ENCODE measurements at regions not wholly inside any gene's neighbourhood (a gene's known extent, or its start where the extent isn't known, plus 50 kb on each side); places are given as distances from the start of the nearest gene placed in this dataset.

DNA sequence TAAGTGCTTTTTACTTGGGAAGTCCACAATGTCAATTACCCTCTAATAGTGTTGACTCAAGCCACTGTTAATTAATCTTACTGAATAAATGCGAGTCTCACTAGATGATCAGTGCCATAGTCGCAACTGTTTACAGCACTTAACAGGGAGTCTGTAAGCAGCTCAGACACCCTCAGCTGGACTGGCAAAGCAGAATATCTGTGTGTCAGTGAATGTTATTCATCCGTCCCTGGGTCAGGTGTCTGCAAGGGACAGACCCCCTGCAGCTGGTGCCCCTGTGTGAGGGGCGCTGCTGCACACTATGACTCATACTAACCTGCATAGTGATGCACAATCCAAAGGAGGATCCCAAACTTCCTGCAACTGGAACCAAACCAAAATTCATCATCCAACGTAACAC, 306.5 kb downstream of the HHIPL2 start:
- TF ChIP-seq, protein P1, sequence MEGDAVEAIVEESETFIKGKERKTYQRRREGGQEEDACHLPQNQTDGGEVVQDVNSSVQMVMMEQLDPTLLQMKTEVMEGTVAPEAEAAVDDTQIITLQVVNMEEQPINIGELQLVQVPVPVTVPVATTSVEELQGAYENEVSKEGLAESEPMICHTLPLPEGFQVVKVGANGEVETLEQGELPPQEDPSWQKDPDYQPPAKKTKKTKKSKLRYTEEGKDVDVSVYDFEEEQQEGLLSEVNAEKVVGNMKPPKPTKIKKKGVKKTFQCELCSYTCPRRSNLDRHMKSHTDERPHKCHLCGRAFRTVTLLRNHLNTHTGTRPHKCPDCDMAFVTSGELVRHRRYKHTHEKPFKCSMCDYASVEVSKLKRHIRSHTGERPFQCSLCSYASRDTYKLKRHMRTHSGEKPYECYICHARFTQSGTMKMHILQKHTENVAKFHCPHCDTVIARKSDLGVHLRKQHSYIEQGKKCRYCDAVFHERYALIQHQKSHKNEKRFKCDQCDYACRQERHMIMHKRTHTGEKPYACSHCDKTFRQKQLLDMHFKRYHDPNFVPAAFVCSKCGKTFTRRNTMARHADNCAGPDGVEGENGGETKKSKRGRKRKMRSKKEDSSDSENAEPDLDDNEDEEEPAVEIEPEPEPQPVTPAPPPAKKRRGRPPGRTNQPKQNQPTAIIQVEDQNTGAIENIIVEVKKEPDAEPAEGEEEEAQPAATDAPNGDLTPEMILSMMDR (IDR thresholded peaks at IDR 0.05; ENCODE audit: unreplicated experiment) = no peak
- Mint-ChIP-seq H3K27ac (no peak overlapping the region), H3K27me3 (peaks cover 34% of the 10 kb centered on the region), H3K4me1 (ENCODE audit: low read depth) (peaks cover 25% of the 10 kb centered on the region), H3K9me3 (ENCODE audit: low read depth) (no peaks in the 10 kb centered on the region), H3K36me3 (ENCODE audit: insufficient read depth) (no peaks in the 10 kb centered on the region), H3K4me3 (ENCODE audit: low read depth) (no peak overlapping the region)
- DNase-seq (ENCODE audit: low spot score, unreplicated experiment) = no peak

DNA sequence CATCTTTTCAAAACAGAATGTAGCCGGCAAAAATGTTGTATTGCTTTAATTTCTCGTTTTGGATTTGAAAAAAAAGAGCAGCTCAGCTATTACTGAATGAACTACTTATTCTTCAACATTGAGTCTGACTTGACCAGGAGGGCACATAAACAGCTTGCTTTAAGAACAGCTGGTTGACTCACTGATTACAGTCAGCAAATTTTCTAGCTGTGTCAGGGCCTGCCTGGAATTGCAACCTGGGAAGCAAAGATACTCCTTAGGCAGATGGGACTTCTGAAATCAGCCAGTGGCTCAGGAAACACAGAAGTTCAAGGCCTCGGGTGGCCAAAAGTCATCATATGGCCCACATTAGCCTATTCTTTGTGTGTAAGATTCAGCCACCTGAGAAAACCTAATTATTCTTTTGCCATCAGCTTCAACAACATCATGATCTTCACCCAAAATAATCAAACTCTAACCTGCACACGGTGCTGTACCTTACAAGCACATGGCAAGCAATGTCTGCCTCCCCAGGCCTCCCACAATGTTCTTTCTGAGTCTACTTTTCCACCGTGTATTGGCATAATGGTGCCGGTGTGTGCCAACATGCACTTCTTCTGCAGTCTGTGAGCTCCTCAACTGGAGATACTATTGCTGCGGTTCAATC, 307.2 kb downstream of the HHIPL2 start:
- TF ChIP-seq, protein P1 (IDR thresholded peaks at IDR 0.05; ENCODE audit: unreplicated experiment) = no peak
- H3K4me3 Mint-ChIP-seq (ENCODE audit: low read depth) = no peak overlapping the region
- H3K27me3 Mint-ChIP-seq = peaks cover 34% of the 10 kb centered on the region
- DNase-seq (ENCODE audit: low spot score, unreplicated experiment) = no peak
- no peaks in the 10 kb centered on the region for H3K36me3 Mint-ChIP-seq (ENCODE audit: insufficient read depth)
- peaks cover 24% of the 10 kb centered on the region for H3K4me1 Mint-ChIP-seq (ENCODE audit: low read depth)
- H3K9me3 Mint-ChIP-seq (ENCODE audit: low read depth) = no peaks in the 10 kb centered on the region
- peak overlapping the region; percentile 1 for H3K27ac Mint-ChIP-seq

DNA sequence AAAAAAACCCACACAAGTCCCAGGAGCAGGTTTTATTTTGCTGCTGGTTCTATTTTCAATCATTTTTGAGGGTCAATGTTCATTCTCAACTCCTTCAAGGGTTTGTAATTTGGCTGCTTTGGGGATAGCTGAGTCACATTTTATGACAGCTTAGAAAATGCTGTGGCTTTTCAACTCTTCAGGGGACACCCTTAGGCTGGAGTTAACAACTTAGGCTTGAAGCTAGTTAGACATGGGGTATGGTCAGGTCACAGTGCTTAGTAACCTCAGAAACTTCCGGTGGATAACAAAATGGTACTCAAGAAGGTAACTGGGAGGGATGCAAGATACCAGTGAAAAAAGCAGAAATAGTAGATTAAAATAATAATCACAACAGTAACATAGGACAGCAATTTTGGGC, 308.8 kb downstream of the HHIPL2 start:
- Mint-ChIP-seq H3K36me3 (ENCODE audit: insufficient read depth) (no peaks in the 10 kb centered on the region), H3K4me1 (ENCODE audit: low read depth) (peaks cover 27% of the 10 kb centered on the region), H3K27me3 (peaks cover 39% of the 10 kb centered on the region), H3K27ac (no peak overlapping the region), H3K4me3 (ENCODE audit: low read depth) (no peak overlapping the region), H3K9me3 (ENCODE audit: low read depth) (no peaks in the 10 kb centered on the region)
- DNase-seq (ENCODE audit: low spot score, unreplicated experiment) = no peak
- TF ChIP-seq, protein P1 (IDR thresholded peaks at IDR 0.05; ENCODE audit: unreplicated experiment) = no peak

DNA sequence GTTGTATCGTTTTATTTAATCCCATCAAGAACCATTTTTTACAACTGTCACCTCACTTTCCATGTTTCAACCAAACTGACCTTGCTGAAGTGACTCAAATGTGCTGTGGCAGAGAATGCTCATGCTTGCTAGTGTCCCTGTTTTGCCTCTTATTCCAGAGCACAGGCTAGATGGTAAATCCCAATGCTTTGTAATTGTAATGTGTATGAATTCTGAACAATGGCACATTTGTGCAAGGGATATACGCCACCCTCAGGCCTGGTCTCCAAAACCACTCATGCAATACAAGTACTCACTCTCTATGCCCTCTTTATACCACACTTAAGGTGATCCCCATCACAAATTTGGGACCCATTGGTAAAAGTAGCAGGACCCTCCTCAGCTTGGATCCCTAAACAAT, 313.6 kb downstream of the HHIPL2 start:
- no peak for DNase-seq (ENCODE audit: low spot score, unreplicated experiment)
- Mint-ChIP-seq H3K27ac (no peak overlapping the region), H3K4me3 (ENCODE audit: low read depth) (no peak overlapping the region), H3K4me1 (ENCODE audit: low read depth) (peaks cover 10% of the 10 kb centered on the region), H3K36me3 (ENCODE audit: insufficient read depth) (no peaks in the 10 kb centered on the region), H3K9me3 (ENCODE audit: low read depth) (no peaks in the 10 kb centered on the region), H3K27me3 (peaks cover 32% of the 10 kb centered on the region)
- TF ChIP-seq, protein P1 (IDR thresholded peaks at IDR 0.05; ENCODE audit: unreplicated experiment) = no peak

DNA sequence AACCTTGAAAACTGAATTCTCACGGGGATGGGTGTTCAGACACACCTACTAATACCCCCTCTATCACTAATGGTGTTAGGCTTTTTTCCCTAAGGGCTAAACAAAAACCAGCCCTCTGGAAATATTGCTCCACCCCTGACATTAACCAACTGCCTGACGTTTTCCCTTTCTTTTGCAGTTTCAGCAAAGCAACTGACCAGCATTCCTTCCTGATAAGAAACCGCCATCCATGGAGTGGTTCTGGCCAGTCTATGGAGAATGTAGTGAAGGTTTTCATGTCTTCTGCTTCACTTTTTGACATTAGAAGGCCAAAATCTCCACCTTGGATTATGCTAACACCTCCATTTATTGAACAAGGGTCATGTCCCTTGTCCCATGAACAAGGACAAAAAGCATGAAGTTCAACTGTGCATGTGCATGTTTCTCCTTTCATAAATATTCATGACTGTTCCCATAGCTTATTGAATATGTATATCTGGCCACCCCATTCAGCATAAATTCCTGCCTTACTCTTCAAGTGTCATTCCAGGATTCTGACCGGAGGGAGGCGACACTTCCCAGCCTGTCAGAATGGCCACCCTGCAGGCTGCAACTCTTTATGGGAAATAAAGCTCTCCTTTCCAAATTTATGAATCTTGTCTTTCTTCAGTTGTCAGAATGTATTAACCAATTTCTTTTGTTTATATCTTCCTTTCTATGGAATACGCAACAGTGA, 314.3 kb downstream of the HHIPL2 start:
- TF ChIP-seq, protein P1 (IDR thresholded peaks at IDR 0.05; ENCODE audit: unreplicated experiment) = no peak
- Mint-ChIP-seq H3K4me1 (ENCODE audit: low read depth) (peaks cover 10% of the 10 kb centered on the region), H3K36me3 (ENCODE audit: insufficient read depth) (no peaks in the 10 kb centered on the region)

More for the DNA sequence above, 314.3 kb downstream of the HHIPL2 start:
- H3K27me3 Mint-ChIP-seq = peaks cover 28% of the 10 kb centered on the region
- H3K27ac Mint-ChIP-seq = no peak overlapping the region
- no peaks in the 10 kb centered on the region for H3K9me3 Mint-ChIP-seq (ENCODE audit: low read depth)
- no peak overlapping the region for H3K4me3 Mint-ChIP-seq (ENCODE audit: low read depth)
- no peak for DNase-seq (ENCODE audit: low spot score, unreplicated experiment)
